GM12891 (cell line): ENCODE measurements at regions not wholly inside any gene's neighbourhood (a gene's known extent, or its start where the extent isn't known, plus 50 kb on each side); places are given as distances from the start of the nearest gene placed in this dataset.

Experiments used
- PAX5 ChIP-seq: IDR thresholded peaks from 2 replicates; pipeline ENCODE4 v1.6.1; 2011; ENCODE audit warnings: low read length, moderate library complexity, mild to moderate bottlenecking; ENCODE audit not compliant: insufficient read depth, severe bottlenecking
- POLR2A ChIP-seq: IDR thresholded peaks from 2 replicates; pipeline ENCODE4 v1.6.1; 2011; ENCODE audit warnings: low read depth, low read length, control low read depth

DNA sequence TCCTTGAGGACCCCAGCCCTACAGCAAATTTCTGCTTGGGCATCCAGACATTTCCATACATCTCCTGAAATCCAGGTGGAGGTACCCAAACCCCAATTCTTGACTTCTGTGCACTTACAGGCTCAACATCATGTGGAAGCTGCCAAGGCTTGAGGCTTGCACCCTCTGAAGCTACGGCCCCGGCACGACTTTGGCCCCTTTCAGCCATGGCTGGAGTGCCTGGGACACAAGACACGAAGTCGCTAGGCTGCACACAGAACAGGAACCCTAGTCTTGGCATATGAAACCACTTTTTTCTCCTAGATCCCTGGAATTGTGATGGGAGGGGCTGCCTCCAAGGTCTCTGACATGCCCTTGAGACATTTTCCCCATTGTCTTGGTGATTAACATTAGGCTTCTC, 1417.7 kb downstream of the ARAP2 start:
- TF ChIP-seq POLR2A = no peak
- TF ChIP-seq PAX5 = no peak
